Omental fat pad (tissue), 3 donors: ENCODE measurements at regions not wholly inside any gene's neighbourhood (a gene's known extent, or its start where the extent isn't known, plus 50 kb on each side); places are given as distances from the start of the nearest gene placed in this dataset.

Experiments
- ATAC-seq: fragments of 150-250 bp; one replicate; pipeline ENCODE4 v1.9.1; 2016; ENCODE audit warnings: mild to moderate bottlenecking, moderate library complexity; ENCODE audit not compliant: low FRiP score
- DNase-seq: peaks from one replicate; pipeline ENCODE4 v3.0.0-alpha.2; 2019; ENCODE audit warnings: low spot score
- TF ChIP-seq, protein P1 (sequence below), 3 donors: fragments of 450-650 bp; IDR thresholded peaks; one replicate each; pipeline ENCODE4 v1.5.1; 2016 to 2017; ENCODE audit warnings: antibody characterized with exemption in 3 of 3, mild to moderate bottlenecking in 3 of 3, moderate library complexity in 2 of 3

- TF ChIP-seq, protein P1, sequence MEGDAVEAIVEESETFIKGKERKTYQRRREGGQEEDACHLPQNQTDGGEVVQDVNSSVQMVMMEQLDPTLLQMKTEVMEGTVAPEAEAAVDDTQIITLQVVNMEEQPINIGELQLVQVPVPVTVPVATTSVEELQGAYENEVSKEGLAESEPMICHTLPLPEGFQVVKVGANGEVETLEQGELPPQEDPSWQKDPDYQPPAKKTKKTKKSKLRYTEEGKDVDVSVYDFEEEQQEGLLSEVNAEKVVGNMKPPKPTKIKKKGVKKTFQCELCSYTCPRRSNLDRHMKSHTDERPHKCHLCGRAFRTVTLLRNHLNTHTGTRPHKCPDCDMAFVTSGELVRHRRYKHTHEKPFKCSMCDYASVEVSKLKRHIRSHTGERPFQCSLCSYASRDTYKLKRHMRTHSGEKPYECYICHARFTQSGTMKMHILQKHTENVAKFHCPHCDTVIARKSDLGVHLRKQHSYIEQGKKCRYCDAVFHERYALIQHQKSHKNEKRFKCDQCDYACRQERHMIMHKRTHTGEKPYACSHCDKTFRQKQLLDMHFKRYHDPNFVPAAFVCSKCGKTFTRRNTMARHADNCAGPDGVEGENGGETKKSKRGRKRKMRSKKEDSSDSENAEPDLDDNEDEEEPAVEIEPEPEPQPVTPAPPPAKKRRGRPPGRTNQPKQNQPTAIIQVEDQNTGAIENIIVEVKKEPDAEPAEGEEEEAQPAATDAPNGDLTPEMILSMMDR (IDR thresholded peaks at IDR 0.05): no peak
- DNase-seq (no peak), ATAC-seq (no peak)
These were observed 61.7 kb upstream of the PSD2 start for GRCh38 chr5:139733698-139734538.

DNA sequence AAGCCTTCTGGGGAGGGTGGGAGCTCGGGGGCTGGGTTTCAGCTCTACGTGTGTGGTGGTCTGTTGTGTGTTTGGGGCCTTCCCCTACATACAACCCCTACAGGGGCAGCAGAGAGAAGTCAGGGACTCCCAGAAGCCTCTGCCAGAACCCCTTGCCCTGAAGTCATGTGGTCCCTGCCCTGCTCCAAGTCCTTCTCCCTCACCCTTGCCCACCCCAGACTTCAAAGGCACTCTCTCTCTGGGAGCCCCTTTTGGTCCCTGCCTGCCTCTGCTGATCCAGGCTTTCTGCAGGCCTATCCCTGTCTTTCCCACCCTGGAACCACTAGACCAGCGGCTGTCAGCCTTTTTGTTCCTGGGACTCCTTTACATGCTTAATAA lies 61.1 kb upstream of the PSD2 start:
- TF ChIP-seq, protein P1 (IDR thresholded peaks at IDR 0.05): no peak
- ATAC-seq: no peak
- DNase-seq: no peak

GRCh38 chr5:139738193-139739149 lies 57.1 kb upstream of the PSD2 start:
- DNase-seq (no peak), ATAC-seq (no peak)
- TF ChIP-seq, protein P1 (IDR thresholded peaks at IDR 0.05): no peak

GRCh38 chr5:139739150-139739974 lies 56.2 kb upstream of the PSD2 start:
- DNase-seq (no peak), ATAC-seq (no peak)
- TF ChIP-seq, protein P1 (IDR thresholded peaks at IDR 0.05): no peak

DNA sequence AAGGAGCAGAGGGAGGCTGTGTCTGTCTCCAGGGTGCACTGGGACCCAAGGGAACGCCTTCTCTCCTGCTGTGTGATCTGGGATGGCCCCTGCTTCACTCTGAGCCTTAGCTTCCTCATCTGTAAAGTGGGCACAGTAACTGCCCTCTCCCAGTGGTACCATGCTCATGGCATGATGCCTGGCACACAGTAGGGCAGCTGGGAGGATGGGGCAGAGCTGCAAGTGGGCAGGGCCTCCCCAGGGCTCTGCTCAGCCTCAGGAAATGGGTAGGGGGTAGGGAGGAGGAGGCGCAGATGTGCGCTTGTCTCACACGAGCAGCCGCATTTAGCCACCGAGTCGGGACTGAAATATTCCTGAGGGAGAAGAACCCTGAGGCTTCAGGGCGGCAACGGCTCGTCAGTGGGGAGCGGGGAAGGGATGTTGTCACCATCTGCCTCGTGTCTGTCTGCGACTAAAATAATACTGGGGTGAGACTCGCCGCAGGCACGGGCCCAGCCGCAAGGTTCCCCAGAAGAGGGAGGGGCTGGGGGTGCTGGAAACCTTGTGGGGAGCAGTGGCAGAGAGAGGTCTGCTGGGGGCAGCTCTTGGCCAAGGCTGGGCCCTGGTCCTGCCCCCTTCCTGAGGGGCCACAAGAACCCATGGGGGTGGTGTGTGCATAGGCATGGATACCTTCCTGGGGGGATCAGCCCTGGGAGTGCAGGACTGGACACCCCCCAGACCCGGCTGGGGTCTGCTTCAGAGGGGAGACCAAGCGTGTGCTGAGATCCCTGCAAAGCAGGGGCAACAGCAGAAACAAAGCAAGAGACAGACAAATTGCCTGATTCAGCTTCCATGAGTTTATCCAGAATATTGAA lies 55.2 kb upstream of the PSD2 start:
- ATAC-seq (no peak), DNase-seq (no peak)
- TF ChIP-seq, protein P1 (IDR thresholded peaks at IDR 0.05): no peak
